ENCODE measurements at regions not wholly inside any gene's neighbourhood (a gene's known extent, or its start where the extent isn't known, plus 50 kb on each side); places are given as distances from the start of the nearest gene placed in this dataset.

DNA sequence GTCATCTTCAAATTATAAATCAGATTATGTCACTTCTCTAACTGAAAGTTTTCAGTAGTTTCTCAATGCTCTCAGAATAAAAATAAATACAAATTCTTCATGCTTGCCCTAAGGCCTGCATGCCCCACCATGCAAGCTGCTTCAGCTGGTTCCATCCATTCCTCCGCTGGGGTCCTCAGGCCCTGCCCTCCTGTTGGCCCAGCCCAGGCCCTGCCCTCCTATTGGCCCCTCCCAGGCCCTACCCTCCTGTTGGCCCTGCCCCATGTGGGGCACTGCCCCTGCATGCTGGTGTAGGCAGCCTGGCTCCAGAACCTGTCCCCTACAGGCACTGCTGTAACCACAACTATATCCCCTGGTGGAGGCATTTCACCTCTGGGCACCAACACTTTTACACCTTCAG is 109.3 kb upstream of the TCERG1L start:
- in situ Hi-C loops (cut with MboI): no loop called here
- H3K4me3 ChIP-seq: no peak overlapping the region
- ChIA-PET CTCF (no interaction called here), POLR2A (no interaction called here), SMC1A (ENCODE audit: uncharacterized antibody, unreplicated experiment) (no interaction called here), RAD21 (ENCODE audit: unreplicated experiment) (no interaction called here)
- no peaks in the 10 kb centered on the region for H4K20me1 ChIP-seq (ENCODE audit: control insufficient read depth, insufficient read depth)
- no peak overlapping the region for H3K9ac ChIP-seq (ENCODE audit: control insufficient read depth, insufficient read depth, low read length)
- no peaks in the 10 kb centered on the region for H3K79me2 ChIP-seq (ENCODE audit: control insufficient read depth, insufficient read depth, low read length)
- intact Hi-C loops (cut with micrococcal nuclease; ENCODE audit: unreplicated experiment): no loop called here
- H3K4me1 ChIP-seq (ENCODE audit: control insufficient read depth, insufficient read depth, low read length): no peaks in the 10 kb centered on the region
- 50% methylated on average over 1 of the region's 1 CpG for WGBS (ENCODE audit: insufficient coverage, insufficient replicate concordance, low lambda C conversion rate, missing lambda C conversion rate)
- H3K27ac ChIP-seq (ENCODE audit: control insufficient read depth, insufficient read depth): no peak overlapping the region
- H3K27me3 ChIP-seq (replicated peaks in 1 of 2; ENCODE audit: control insufficient read depth in 2 of 2, insufficient read depth in 2 of 2, low read length in 1 of 2): no peaks in the 10 kb centered on the region
- TF ChIP-seq, protein P1, sequence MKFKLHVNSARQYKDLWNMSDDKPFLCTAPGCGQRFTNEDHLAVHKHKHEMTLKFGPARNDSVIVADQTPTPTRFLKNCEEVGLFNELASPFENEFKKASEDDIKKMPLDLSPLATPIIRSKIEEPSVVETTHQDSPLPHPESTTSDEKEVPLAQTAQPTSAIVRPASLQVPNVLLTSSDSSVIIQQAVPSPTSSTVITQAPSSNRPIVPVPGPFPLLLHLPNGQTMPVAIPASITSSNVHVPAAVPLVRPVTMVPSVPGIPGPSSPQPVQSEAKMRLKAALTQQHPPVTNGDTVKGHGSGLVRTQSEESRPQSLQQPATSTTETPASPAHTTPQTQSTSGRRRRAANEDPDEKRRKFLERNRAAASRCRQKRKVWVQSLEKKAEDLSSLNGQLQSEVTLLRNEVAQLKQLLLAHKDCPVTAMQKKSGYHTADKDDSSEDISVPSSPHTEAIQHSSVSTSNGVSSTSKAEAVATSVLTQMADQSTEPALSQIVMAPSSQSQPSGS (IDR thresholded peaks at IDR 0.05; ENCODE audit: low read length): no peak
- TF ChIP-seq ETV6 (conservative IDR thresholded peaks at IDR 0.05 in 1 of 2, IDR thresholded peaks at IDR 0.05 in 1 of 2; ENCODE audit: borderline replicate concordance in 1 of 2, low read depth in 1 of 2): no peak
- no peak for TF ChIP-seq STAT3 (IDR thresholded peaks at IDR 0.05; ENCODE audit: low read depth, low read length)
- TF ChIP-seq, protein P2, sequence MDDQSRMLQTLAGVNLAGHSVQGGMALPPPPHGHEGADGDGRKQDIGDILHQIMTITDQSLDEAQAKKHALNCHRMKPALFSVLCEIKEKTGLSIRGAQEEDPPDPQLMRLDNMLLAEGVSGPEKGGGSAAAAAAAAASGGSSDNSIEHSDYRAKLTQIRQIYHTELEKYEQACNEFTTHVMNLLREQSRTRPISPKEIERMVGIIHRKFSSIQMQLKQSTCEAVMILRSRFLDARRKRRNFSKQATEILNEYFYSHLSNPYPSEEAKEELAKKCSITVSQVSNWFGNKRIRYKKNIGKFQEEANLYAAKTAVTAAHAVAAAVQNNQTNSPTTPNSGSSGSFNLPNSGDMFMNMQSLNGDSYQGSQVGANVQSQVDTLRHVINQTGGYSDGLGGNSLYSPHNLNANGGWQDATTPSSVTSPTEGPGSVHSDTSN (IDR thresholded peaks at IDR 0.05; ENCODE audit: insufficient replicate concordance, low read depth, low read length): no peak
- no peak for TF ChIP-seq ZNF384 (IDR thresholded peaks at IDR 0.05; ENCODE audit: borderline replicate concordance, low read depth, low read length)
- TF ChIP-seq, protein P3, sequence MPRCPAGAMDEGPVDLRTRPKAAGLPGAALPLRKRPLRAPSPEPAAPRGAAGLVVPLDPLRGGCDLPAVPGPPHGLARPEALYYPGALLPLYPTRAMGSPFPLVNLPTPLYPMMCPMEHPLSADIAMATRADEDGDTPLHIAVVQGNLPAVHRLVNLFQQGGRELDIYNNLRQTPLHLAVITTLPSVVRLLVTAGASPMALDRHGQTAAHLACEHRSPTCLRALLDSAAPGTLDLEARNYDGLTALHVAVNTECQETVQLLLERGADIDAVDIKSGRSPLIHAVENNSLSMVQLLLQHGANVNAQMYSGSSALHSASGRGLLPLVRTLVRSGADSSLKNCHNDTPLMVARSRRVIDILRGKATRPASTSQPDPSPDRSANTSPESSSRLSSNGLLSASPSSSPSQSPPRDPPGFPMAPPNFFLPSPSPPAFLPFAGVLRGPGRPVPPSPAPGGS (IDR thresholded peaks at IDR 0.05; ENCODE audit: borderline replicate concordance, insufficient read depth, low read depth, low read length, poor library complexity, severe bottlenecking): no peak
- TF ChIP-seq EZH2 (IDR thresholded peaks at IDR 0.05; ENCODE audit: borderline replicate concordance, control insufficient read depth, low read depth, low read length): no peak
- TF ChIP-seq, protein P4, sequence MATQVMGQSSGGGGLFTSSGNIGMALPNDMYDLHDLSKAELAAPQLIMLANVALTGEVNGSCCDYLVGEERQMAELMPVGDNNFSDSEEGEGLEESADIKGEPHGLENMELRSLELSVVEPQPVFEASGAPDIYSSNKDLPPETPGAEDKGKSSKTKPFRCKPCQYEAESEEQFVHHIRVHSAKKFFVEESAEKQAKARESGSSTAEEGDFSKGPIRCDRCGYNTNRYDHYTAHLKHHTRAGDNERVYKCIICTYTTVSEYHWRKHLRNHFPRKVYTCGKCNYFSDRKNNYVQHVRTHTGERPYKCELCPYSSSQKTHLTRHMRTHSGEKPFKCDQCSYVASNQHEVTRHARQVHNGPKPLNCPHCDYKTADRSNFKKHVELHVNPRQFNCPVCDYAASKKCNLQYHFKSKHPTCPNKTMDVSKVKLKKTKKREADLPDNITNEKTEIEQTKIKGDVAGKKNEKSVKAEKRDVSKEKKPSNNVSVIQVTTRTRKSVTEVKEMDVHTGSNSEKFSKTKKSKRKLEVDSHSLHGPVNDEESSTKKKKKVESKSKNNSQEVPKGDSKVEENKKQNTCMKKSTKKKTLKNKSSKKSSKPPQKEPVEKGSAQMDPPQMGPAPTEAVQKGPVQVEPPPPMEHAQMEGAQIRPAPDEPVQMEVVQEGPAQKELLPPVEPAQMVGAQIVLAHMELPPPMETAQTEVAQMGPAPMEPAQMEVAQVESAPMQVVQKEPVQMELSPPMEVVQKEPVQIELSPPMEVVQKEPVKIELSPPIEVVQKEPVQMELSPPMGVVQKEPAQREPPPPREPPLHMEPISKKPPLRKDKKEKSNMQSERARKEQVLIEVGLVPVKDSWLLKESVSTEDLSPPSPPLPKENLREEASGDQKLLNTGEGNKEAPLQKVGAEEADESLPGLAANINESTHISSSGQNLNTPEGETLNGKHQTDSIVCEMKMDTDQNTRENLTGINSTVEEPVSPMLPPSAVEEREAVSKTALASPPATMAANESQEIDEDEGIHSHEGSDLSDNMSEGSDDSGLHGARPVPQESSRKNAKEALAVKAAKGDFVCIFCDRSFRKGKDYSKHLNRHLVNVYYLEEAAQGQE (IDR thresholded peaks at IDR 0.05; ENCODE audit: low read depth, low read length): no peak
- no peak for TF ChIP-seq RUNX3 (IDR thresholded peaks at IDR 0.05; ENCODE audit: low read length)
- ATAC-seq (no peak), DNase-seq (ENCODE audit: low read depth, low spot score) (no peak), FAIRE-seq (no peak)
- no peaks in the 10 kb centered on the region for H3K9me3 ChIP-seq (replicated peaks; ENCODE audit: control insufficient read depth, insufficient read depth, low read length)
- BruUV-seq (replicated peaks): no TSS peak
- H3K4me2 ChIP-seq (ENCODE audit: control insufficient read depth, insufficient read depth): no peak overlapping the region
- H3K36me3 ChIP-seq (ENCODE audit: control insufficient read depth in 2 of 2, insufficient read depth in 2 of 2, low read length in 1 of 2): no peaks in the 10 kb centered on the region
- H2AFZ ChIP-seq (ENCODE audit: control insufficient read depth, low read depth, low read length): no peak overlapping the region
